ENCODE measurements at regions not wholly inside any gene's neighbourhood (a gene's known extent, or its start where the extent isn't known, plus 50 kb on each side); places are given as distances from the start of the nearest gene placed in this dataset.

DNA sequence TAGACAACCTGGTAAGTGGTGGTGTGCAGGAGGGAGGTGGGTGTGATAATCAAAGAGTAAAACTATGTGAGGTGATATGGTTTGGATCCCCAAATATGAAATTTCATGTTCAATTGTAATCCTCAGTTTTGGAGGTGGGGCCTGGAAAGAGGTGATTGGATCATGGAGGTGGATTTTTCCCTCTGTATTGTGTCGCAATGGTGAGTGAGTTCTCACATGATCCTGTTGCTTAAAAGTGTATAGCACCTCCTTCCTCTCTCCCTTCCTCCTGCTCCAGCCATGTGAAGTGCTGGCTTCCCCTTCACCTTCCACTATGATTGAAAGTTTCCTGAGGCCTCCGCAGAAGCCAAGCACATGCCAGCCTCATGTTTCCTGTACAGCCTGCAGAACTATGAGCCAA, 270.2 kb upstream of the FOXG1 start:
- peak; percentile 69 for DNase-seq (ENCODE audit: low read depth)
- H3K4me3 ChIP-seq (ENCODE audit: low read length), result no peak overlapping the region
- TF ChIP-seq, protein P1, sequence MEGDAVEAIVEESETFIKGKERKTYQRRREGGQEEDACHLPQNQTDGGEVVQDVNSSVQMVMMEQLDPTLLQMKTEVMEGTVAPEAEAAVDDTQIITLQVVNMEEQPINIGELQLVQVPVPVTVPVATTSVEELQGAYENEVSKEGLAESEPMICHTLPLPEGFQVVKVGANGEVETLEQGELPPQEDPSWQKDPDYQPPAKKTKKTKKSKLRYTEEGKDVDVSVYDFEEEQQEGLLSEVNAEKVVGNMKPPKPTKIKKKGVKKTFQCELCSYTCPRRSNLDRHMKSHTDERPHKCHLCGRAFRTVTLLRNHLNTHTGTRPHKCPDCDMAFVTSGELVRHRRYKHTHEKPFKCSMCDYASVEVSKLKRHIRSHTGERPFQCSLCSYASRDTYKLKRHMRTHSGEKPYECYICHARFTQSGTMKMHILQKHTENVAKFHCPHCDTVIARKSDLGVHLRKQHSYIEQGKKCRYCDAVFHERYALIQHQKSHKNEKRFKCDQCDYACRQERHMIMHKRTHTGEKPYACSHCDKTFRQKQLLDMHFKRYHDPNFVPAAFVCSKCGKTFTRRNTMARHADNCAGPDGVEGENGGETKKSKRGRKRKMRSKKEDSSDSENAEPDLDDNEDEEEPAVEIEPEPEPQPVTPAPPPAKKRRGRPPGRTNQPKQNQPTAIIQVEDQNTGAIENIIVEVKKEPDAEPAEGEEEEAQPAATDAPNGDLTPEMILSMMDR (IDR thresholded peaks at IDR 0.05; ENCODE audit: insufficient read depth, low read depth, low read length, missing control alignments), result no peak

DNA sequence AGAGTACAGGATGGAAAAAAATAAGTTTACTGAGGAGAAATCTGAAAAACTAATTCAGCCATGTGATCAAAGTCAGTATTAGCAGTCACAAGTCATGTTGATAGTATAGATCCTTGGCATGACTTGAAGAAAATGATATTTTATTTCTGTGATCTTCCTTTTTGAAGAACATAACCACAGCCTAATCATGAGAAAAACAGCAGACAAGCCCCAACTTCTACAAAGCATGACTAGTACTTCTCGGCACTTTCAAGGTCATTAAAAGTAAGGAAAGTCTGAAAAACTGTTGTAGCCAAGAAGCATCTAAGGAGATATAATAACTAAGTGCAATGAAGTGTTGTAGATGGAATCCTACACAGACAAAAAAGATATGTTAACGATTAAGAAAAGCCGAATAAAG, 264.1 kb upstream of the FOXG1 start:
- DNase-seq (ENCODE audit: low read depth), result peak; percentile 55

DNA sequence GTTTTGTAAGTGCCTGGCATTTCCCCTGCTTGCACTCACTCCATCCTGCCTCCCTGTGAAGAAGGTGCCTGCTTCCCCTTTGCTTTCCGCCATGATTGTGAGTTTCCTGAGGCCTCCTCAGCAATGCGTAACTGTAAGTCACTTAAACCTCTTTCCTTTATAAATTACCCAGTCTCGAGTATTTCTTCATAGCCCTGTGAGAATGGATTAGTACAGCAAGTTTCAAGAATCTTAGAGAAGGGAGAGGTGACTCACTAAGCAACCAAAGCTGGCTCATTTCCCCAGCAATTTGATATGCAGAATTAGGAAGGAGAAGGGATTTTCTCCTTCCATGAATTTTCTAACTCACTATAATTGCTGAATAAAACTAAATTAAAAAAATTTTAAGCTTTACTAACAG, 251.0 kb upstream of the FOXG1 start:
- TF ChIP-seq, protein P1 (IDR thresholded peaks at IDR 0.05; ENCODE audit: insufficient read depth, low read depth, low read length, missing control alignments), result no peak
- peak; percentile 94 for DNase-seq (ENCODE audit: low read depth)

More for the DNA sequence above, 264.1 kb upstream of the FOXG1 start:
- TF ChIP-seq, protein P1 (IDR thresholded peaks at IDR 0.05; ENCODE audit: insufficient read depth, low read depth, low read length, missing control alignments), result no peak
- H3K4me3 ChIP-seq (ENCODE audit: low read length), result no peak overlapping the region

DNA sequence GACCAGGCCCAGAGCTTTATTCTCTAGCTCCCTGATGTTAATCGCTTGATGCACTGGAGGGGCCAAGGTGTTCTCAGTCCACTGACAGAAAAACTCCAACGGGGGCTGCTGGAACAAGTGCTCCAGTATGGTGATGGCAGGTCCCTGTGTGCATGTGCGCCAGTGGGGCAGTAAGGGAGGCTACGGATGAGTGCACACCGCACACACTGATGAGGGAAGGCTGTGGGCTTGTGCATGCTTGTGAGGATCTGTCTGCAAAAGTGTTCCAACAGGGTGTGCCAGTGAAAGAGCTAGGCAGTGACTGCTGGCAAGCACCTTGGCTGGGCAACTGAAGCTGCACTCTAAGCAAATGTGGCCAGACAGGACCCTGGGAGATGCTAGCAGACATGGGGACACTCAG, 229.7 kb upstream of the FOXG1 start:
- DNase-seq (ENCODE audit: low read depth), result no peak
- H3K4me3 ChIP-seq (ENCODE audit: low read length), result no peak overlapping the region
- TF ChIP-seq, protein P1 (IDR thresholded peaks at IDR 0.05; ENCODE audit: insufficient read depth, low read depth, low read length, missing control alignments), result no peak

More for the DNA sequence above, 251.0 kb upstream of the FOXG1 start:
- no peak overlapping the region for H3K4me3 ChIP-seq (ENCODE audit: low read length)

DNA sequence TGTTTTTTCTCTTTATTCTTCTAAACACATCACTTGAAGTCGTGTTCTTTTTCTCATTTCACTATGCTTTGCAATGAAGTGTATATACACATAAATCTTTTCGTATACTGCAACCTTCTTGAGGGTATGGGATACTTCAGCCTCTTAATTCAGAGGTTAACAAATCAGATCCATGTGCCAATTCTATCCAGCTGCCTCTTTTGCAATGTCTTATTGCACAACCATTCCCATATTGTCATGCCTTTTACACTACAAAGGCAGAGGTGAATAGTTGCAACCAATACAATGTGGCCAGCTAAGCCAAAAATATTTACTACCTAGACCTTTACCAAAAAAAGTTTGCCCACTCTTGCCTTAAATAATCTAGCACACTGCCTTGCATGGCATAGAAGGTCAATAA, 224.5 kb upstream of the FOXG1 start:
- DNase-seq (ENCODE audit: low read depth), result peak; percentile 78
- TF ChIP-seq, protein P1 (IDR thresholded peaks at IDR 0.05; ENCODE audit: insufficient read depth, low read depth, low read length, missing control alignments), result no peak
- no peak overlapping the region for H3K4me3 ChIP-seq (ENCODE audit: low read length)

DNA sequence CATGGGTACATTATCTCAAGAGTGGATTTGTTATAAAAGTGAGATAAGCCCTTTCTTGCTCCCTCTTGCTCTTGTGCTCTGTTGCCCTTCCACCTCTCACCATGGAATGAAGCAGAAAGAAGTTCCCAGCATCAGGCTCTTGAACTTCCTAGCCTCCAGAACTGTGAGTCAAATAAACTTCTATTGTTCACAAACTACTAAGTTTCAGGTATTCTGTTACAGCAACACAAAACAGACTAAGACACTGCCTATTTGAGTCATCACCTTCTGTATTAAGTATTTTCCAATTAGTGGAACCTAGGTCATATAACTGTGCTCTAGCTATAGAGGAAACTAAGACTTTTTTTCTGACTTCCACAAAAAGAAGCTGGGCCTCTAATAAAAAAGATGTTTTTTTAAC, 201.2 kb upstream of the FOXG1 start:
- TF ChIP-seq, protein P1 (IDR thresholded peaks at IDR 0.05; ENCODE audit: insufficient read depth, low read depth, low read length, missing control alignments), result no peak
- peak; percentile 48 for DNase-seq (ENCODE audit: low read depth)
- no peak overlapping the region for H3K4me3 ChIP-seq (ENCODE audit: low read length)

DNA sequence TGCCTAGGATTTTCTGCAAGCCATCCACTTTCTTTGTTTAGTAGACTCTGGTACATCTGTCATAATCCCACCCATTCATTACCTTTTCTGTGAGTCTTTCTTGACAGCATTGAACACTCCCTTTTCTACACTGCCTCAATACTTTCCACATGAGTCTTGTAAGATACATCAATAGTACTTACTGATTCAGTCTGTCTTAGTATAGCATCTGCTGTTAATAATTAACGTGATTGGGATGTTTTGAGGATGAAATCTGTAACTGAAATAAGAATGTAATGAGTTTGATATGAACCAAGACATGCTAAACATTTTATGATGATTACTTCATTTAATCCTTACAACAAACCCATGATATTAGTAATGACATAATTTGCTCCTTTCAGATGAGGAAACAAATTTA, 196.2 kb upstream of the FOXG1 start:
- H3K4me3 ChIP-seq (ENCODE audit: low read length), result no peak overlapping the region
- TF ChIP-seq, protein P1 (IDR thresholded peaks at IDR 0.05; ENCODE audit: insufficient read depth, low read depth, low read length, missing control alignments), result no peak
- DNase-seq (ENCODE audit: low read depth), result peak; percentile 29

Measured in epithelial cell of esophagus (primary cell).